ENCODE measurements at regions not wholly inside any gene's neighbourhood (a gene's known extent, or its start where the extent isn't known, plus 50 kb on each side); places are given as distances from the start of the nearest gene placed in this dataset.

GRCh38 chr2:144705328-144706245 is 185.7 kb upstream of the ZEB2 start (continued):
- TF ChIP-seq ZNF462 (CRISPR knock-in tag; IDR thresholded peaks at IDR 0.05) (no peak), NANOG (IDR thresholded peaks at IDR 0.05; ENCODE audit: borderline replicate concordance) (no peak), JUNB (IDR thresholded peaks at IDR 0.05; ENCODE audit: unreplicated experiment) (no peak), STAT1 (IDR thresholded peaks at IDR 0.05; ENCODE audit: unreplicated experiment) (no peak), ETS1 (IDR thresholded peaks at IDR 0.05) (no peak), REST (IDR thresholded peaks at IDR 0.05; ENCODE audit: unreplicated experiment) (no peak)

All from GM23338 (cell line).